ENCODE measurements at regions not wholly inside any gene's neighbourhood (a gene's known extent, or its start where the extent isn't known, plus 50 kb on each side); places are given as distances from the start of the nearest gene placed in this dataset.

- TF ChIP-seq CHD7 (IDR thresholded peaks at IDR 0.05; ENCODE audit: insufficient replicate concordance, low read length) (no peak), CTCF (IDR thresholded peaks at IDR 0.05; ENCODE audit: control extremely low read depth in 1 of 3, insufficient read depth in 1 of 3, low read depth in 1 of 3, low read length in 3 of 3) (no peak), GTF2F1 (IDR thresholded peaks at IDR 0.05; ENCODE audit: borderline replicate concordance, low read depth, low read length) (no peak), SUZ12 (IDR thresholded peaks at IDR 0.05; ENCODE audit: low read length) (no peak)
Observed at GRCh38 chr1:117698398-117699160, 92.7 kb downstream of the TENT5C start (continued).

Data from H1 (cell line).